ENCODE measurements at regions not wholly inside any gene's neighbourhood (a gene's known extent, or its start where the extent isn't known, plus 50 kb on each side); places are given as distances from the start of the nearest gene placed in this dataset.

GRCh38 chr2:195370167-195370943, 286.7 kb upstream of the SLC39A10 start:
- TF ChIP-seq, protein P1, sequence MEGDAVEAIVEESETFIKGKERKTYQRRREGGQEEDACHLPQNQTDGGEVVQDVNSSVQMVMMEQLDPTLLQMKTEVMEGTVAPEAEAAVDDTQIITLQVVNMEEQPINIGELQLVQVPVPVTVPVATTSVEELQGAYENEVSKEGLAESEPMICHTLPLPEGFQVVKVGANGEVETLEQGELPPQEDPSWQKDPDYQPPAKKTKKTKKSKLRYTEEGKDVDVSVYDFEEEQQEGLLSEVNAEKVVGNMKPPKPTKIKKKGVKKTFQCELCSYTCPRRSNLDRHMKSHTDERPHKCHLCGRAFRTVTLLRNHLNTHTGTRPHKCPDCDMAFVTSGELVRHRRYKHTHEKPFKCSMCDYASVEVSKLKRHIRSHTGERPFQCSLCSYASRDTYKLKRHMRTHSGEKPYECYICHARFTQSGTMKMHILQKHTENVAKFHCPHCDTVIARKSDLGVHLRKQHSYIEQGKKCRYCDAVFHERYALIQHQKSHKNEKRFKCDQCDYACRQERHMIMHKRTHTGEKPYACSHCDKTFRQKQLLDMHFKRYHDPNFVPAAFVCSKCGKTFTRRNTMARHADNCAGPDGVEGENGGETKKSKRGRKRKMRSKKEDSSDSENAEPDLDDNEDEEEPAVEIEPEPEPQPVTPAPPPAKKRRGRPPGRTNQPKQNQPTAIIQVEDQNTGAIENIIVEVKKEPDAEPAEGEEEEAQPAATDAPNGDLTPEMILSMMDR (IDR thresholded peaks at IDR 0.05; ENCODE audit: insufficient read depth, low read depth, low read length), result no peak
- TF ChIP-seq EZH2 (IDR thresholded peaks at IDR 0.05; ENCODE audit: insufficient read depth, low read length), result no peak
